KOPT-K1 (cell line): ENCODE measurements at regions not wholly inside any gene's neighbourhood (a gene's known extent, or its start where the extent isn't known, plus 50 kb on each side); places are given as distances from the start of the nearest gene placed in this dataset.

ENCODE experiments used
- H3K27ac ChIP-seq: fragments of 200-600 bp; sonication (generic); 2 replicates; pipeline ENCODE4 v1.5.1; 2016; ENCODE audit warnings: antibody characterized with exemption, mild to moderate bottlenecking, low read depth, low read length; ENCODE audit not compliant: poor library complexity, severe bottlenecking
- H3K36me3 ChIP-seq: fragments of 200-600 bp; sonication (generic); 2 replicates; pipeline ENCODE4 v1.5.1; 2017; ENCODE audit warnings: antibody characterized with exemption, mild to moderate bottlenecking, low read length, moderate library complexity; ENCODE audit not compliant: insufficient read depth
- H3K9me3 ChIP-seq: fragments of 200-600 bp; sonication (generic); 2 replicates; pipeline ENCODE4 v1.5.1; 2017; ENCODE audit warnings: antibody characterized with exemption, low read length, mild to moderate bottlenecking; ENCODE audit not compliant: insufficient read depth, poor library complexity, severe bottlenecking

DNA sequence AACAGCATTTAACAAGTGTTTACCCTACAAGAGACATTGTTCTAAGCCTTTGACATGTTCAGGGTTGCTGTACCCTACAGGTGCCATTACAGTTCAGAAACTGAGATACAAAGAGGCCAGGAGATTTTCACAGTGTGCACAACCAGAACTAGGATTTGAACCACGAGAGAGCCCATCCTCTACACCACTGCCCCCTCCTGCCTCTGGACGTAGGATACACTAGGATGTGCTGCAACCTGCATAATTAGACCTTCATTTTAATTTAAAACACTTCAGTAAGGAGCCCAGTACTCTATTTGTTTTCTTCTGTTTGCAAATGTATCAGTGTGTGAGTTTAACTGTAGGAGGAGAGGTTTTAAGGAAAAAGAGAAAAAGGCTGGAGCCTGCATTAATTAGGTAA lies 123.1 kb upstream of the RARB start:
- H3K36me3 ChIP-seq = no peaks in the 10 kb centered on the region
- H3K9me3 ChIP-seq = no peaks in the 10 kb centered on the region
- H3K27ac ChIP-seq = no peak overlapping the region

DNA sequence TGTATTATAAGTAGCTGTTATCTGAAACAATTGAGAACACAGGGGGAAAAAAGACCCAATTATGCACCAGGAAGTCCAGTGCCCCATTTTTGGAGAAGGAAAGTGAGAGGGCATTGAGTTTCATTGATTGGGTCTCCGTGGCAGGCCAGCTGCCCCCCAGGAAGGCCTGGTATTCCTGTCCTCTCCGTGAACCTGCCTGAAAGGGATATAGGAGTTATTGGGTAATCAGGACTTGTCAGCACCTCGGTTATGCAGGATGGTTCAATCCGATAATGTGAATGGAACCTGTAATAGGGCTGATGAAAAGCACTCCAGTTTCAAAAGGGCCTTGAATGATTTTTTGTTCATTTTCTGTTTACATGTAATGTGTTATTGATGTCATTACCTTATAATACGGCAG lies 122.0 kb upstream of the RARB start:
- no peak overlapping the region for H3K27ac ChIP-seq
- no peaks in the 10 kb centered on the region for H3K36me3 ChIP-seq
- H3K9me3 ChIP-seq = no peaks in the 10 kb centered on the region

DNA sequence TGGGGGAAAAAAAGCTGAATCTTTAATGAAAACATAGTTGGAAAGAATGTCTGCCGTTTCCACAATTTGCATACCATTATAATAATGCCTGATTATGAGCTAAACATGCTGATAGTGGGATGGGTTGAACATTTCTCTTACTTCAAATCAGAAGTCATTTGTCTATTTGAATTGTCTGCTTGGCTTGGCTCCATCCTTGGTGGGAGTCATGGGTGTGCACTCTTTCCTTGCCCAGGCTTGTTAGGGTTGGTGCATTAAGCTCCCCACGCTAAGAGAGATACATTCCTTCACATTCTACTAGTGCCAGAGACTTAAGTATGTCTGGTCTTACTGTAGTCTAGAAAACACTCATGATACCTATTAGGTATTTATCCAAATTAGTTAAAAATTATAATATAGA lies 121.4 kb upstream of the RARB start:
- Histone ChIP-seq H3K27ac (no peak overlapping the region), H3K9me3 (no peaks in the 10 kb centered on the region)

DNA sequence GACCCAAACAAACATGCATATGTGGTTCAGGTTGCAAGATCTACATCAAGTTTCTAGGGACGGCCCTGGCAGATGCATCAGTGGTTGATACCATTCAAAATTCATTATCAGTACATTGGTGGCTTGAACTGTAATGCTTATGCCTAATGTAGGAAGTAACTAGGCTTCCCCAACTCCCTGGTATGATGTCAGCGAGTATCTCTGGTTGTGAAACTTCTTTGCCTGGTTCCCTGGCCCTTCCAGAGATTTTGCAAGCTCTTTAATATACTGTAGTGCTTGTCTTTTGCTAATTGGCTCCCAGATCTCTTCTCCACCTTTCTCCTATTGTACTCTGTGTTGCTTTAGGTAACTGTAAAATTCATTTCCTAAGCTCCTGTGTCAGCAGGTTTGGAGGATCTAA lies 114.8 kb upstream of the RARB start:
- Histone ChIP-seq H3K36me3 (no peaks in the 10 kb centered on the region), H3K27ac (no peak overlapping the region), H3K9me3 (no peaks in the 10 kb centered on the region)

More for the DNA sequence above, 121.4 kb upstream of the RARB start:
- no peaks in the 10 kb centered on the region for H3K36me3 ChIP-seq

DNA sequence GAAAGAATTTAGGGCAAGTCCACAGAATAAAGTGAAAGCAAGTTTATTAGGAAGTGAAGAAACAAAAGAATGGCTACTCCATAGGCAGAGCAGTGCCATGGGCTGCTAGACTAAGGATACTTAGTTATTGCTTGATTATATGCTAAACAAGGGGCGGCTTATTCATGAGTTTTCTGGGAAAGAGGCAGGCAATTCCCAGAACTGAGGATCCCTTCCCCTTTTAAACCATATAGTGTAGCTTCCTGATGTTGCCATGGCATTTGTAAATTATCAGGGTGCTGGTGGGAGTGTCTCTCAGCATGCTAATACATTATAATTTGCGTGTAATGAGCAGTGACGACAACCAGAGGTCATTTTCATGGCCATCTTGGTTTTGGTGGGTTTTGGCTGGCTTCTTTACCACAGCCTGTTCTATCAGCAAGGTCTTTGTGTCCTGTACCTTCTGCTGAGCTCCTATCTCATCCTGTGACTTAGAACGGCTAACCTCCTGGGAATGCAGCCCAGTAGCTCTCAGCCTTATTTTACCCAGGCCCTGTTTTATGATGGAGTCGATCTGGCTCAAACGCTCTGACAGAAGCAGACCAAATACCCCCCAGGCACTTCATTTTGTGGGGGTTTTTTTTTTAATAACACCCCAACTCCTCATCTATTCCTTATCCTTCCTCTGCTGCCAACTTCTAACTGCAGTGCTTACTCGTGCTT lies 103.0 kb upstream of the RARB start:
- H3K27ac ChIP-seq = no peak overlapping the region

DNA sequence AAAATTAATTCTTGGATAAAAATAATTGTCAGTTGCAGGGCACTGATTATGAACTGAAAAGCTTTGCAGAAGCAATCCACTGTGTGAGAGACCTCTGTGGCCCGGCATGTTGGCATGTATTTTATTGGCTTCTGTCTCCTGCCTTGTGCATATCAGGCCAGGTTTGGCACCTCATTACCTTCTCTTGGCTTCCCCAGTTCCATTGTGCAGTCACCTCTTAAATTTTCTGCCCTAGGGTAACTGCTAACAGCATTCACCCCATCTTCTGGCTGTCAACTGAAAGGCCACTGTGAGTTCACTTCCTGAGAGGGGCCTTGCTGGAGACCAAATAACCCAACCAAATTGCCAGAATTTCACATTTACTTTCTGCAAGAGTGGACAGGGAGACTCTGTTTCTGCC lies 92.7 kb upstream of the RARB start:
- H3K36me3 ChIP-seq = no peaks in the 10 kb centered on the region
- H3K27ac ChIP-seq = no peak overlapping the region
- no peaks in the 10 kb centered on the region for H3K9me3 ChIP-seq

More for the DNA sequence above, 103.0 kb upstream of the RARB start:
- Histone ChIP-seq H3K9me3 (no peaks in the 10 kb centered on the region), H3K36me3 (no peaks in the 10 kb centered on the region)

DNA sequence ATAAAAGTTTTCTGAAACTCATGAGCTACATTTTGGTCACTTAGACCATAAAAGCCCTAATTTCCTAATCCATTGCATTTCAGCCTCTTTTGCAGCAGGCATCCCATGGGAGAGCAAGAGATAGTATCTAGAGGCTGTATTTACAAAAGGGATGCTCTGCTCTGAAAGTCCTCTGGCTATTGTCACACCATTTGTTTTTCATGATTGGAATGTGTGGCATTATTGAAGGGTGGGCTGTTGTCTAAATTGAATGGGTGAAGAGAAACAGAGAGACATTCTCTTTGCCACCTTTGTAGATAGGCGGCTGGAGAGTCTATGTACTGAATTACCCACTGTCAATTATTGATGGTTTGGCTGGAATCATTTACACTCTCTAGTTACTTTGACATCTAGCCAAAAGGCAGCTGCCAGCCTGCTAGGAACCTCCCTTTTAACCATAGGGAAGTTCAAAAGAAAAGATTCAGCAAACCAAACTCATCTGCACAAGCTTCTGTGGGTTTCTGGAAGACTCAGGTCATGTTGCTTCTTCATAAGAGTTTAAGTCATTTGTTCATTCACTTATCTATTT lies 89.8 kb upstream of the RARB start:
- Histone ChIP-seq H3K27ac (no peak overlapping the region), H3K9me3 (no peaks in the 10 kb centered on the region), H3K36me3 (no peaks in the 10 kb centered on the region)

DNA sequence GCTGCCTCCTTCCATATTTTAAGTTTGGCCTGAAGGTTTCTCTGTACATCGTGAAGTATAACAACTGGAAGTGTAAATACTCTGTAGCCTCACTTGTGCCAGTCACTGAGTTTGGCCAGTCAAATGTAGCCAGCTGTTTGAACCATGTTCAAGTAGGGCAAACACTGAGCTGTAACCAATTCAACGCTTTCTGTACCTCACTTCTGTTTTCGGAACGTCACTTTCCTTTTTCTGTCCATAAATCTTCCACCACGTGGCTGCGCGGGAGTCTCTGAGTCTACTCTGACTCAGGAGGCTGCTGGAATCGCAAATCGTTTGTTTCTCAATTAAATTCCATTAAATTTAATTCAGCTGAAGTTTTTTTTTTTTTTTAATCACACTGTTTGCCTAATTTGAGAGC lies 88.8 kb upstream of the RARB start:
- no peak overlapping the region for H3K27ac ChIP-seq
- no peaks in the 10 kb centered on the region for H3K36me3 ChIP-seq
- no peaks in the 10 kb centered on the region for H3K9me3 ChIP-seq

DNA sequence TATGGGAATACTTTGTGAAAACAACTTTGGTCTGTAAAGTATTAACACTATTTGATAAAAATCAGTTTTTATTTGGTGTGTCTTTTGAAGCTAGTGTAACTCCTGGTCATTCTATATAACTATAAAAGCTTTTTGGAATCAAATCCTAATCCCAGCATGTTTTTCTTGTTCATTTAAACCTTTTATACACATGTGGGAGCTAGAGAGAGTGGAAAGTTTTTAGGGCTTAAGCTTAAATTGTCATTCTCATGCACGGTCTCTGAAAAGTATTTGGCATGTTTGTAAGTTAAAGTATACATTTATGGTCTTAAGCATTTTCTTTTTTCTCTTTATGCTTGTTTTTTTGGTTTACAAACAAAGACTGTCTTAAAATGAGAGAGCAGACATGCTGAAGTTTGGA lies 83.4 kb upstream of the RARB start:
- H3K27ac ChIP-seq = no peak overlapping the region
- H3K9me3 ChIP-seq = no peaks in the 10 kb centered on the region
- H3K36me3 ChIP-seq = no peaks in the 10 kb centered on the region

DNA sequence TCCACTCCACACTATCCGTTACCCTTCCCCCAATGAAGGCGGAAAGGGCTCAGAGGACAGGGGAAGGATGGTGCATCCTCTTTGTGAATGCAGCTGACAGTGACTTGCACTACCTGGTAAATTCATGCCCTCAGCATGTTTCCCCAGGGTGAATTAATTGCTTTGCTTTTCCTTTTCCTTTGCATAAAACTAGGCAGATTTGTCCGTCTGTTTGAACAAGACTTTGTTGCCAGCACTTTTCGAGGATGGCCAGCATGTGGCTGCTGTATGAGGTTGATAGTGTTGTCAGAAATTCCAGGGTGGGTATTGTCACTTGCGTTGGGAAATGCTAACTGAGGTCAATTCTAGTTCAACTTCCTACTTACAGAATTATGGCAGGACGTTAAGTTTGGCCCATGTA lies 79.0 kb upstream of the RARB start:
- Histone ChIP-seq H3K36me3 (no peaks in the 10 kb centered on the region), H3K27ac (no peak overlapping the region), H3K9me3 (no peaks in the 10 kb centered on the region)

DNA sequence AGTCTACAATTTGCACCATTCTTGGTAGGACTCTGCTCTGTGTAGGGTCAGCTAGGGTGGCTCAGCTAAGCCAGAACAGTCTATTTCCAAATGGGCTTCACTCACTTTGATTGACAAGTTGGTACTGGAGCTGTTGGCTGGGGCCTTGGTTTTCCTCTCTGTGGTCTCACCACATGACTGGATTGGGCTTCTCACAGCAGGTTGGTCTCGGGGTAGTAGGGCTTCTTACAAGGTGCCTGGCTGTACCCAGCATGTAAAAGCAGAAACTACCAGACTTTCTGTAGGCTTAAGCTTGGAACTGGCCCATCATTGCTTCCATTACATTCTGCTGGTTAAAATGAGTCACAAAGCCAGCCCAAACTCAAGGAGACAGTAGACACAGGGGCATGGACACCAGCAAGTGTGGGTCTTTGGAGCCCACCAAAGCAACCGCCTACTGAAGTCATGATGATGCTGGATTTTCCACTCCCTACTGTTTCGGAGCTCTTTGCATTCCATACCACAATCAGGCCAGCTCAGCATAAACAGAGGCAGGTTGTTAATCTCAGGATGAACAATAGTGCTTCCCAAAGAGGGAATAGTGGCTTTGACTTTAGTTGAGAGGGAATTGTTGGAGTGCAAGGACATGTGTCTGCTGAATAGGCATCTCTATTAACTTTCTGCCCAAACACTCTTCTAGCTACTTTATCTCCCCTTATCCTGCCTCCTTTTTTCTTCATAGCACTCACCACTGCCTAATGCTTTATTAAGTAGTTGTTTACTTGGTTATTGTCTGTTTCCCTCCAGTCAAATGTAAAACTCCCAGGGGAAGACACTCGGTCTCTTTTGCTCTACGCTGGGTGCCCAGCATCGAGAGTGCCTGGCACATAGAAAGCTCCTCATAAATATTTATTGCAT lies 78.0 kb upstream of the RARB start:
- H3K36me3 ChIP-seq = no peaks in the 10 kb centered on the region
- no peaks in the 10 kb centered on the region for H3K9me3 ChIP-seq
- H3K27ac ChIP-seq = no peak overlapping the region

DNA sequence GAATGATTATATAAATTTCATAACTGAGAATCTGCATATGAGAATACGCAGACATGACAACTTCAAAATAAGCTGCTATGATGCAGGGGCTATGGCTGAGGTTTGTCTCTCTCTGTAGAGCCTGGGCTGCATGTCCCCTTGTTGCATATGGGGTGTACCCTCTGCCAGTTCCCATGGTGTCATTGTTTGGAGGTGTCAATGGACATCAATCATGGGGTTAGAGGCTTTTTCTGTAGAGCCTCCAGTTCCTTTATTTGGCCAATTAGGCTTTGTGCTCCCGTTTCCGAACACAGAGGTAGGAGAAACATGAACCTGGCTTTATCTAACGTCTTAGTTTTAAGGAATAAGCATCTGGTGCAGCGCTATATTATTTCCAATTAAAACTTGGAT lies 77.3 kb upstream of the RARB start:
- Histone ChIP-seq H3K36me3 (no peaks in the 10 kb centered on the region), H3K9me3 (no peaks in the 10 kb centered on the region), H3K27ac (no peak overlapping the region)

DNA sequence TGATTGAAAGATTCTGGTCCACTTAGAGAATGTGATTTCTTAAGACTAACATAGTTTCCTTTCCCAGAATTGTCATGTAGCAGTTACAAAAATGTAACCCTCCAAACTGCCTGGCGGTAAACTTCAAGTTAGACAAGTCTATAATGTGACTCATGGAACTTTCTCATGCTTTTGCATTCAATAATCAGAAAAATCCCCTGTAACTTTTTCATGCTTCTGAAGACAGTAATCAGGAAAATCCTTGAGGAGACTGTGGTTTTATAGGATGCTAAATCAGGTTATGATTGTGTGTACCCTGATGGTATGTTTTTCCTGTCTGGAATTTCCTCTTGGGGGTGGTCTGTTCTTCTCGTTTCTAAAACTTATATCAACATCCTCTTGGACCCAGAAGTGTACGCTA lies 74.0 kb upstream of the RARB start:
- H3K27ac ChIP-seq = no peak overlapping the region
- no peaks in the 10 kb centered on the region for H3K36me3 ChIP-seq

DNA sequence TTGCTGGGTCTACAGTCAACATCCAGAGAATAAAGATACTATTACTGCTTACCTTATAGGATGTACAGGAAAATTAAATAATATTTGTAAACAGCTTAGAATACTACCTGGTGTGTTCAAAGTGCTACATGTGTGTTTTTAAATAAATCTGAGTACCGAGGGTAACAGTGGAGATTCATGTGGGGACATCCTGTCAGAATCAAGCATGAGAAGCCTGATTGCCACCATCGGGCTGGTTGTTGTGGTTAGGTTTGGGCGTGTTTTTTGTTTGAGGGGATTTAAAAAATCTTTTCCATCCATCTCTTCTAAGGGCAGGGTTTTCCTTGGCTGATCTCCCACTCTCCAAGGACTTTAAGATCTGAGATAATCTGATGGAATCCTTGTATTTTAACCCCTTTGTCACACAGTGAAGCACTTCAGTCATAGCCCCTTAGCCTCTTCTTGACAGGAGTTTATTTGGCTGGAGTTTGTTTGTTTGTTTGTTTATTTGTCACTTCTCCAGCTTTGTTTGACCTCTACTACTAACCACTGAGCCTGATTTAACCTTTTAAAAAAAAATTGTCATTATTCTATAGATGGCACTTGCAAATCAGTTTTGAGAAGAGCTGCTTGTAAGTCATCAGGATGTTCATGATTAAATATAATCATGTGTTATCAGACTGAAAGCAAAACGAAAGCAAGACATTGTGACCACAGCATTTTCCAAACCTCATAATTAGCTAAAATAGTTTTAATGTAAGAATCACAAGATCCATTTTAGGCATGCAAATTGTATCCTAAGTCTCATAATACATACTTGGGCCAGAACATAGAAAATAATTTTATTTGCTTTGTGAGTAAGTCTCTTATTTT lies 72.8 kb upstream of the RARB start:
- no peak overlapping the region for H3K27ac ChIP-seq
- H3K9me3 ChIP-seq = no peaks in the 10 kb centered on the region
- no peaks in the 10 kb centered on the region for H3K36me3 ChIP-seq

More for the DNA sequence above, 74.0 kb upstream of the RARB start:
- H3K9me3 ChIP-seq = no peaks in the 10 kb centered on the region

DNA sequence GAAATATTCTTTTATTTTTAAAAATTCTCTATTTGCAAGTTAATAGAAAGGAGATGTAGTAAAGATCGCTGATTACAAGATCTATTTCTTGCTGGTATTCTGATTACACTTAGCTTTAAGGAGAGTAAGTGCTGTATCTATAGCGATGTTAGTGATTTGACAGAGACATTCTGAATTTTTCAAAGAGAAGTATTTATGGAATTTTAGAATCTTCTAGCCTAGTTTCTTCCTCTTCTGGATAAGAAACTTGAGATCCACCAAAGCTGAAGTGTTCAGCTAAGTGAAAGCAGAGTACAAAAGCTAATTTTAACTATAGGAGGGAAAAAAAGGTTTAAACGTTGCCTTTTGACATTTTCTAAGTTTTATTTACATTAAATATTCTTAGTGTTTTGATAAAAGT lies 72.1 kb upstream of the RARB start:
- no peaks in the 10 kb centered on the region for H3K9me3 ChIP-seq
- no peaks in the 10 kb centered on the region for H3K36me3 ChIP-seq
- H3K27ac ChIP-seq = no peak overlapping the region
